ENCODE measurements at regions not wholly inside any gene's neighbourhood (a gene's known extent, or its start where the extent isn't known, plus 50 kb on each side); places are given as distances from the start of the nearest gene placed in this dataset.

DNA sequence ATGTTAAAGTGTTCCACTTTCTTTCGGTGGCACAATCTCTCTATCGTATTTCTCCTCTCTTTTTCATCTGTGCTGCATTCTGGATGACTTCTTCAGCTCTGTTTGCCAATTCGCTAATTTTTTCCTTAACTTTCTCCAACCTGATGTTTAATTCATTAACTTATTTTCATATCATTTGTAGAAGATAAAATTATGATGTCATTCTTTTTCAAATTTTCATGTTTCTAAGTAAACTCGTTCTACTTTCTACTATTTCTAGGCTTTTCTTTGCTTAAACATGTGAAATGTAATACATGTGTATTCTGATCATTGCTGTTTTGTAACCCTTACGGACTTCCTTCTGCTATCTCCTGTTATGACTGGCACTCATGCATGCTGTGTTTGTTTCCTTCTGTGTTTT, 648.4 kb downstream of the QKI start:
- no peaks in the 10 kb centered on the region for H3K36me3 ChIP-seq (ENCODE audit: control insufficient read depth in 2 of 2, extremely low read depth in 1 of 2, insufficient read depth in 2 of 2, low read length in 2 of 2)
- no peak for FAIRE-seq
- TF ChIP-seq CTCF (optimal IDR thresholded peaks at IDR 0.05 in 1 of 3, IDR thresholded peaks at IDR 0.05 in 1 of 3, conservative IDR thresholded peaks at IDR 0.05 in 1 of 3; ENCODE audit: extremely low read depth in 1 of 3, insufficient read depth in 2 of 3, low read length in 3 of 3) (no peak), EZH2 (IDR thresholded peaks at IDR 0.05; ENCODE audit: low read length) (no peak)
- no peaks in the 10 kb centered on the region for H3K27me3 ChIP-seq (ENCODE audit: control insufficient read depth, extremely low read depth, insufficient read depth, low read length)
- dilution Hi-C loops (cut with MboI; ENCODE audit: extremely low pct_ligation_motif_present, low sequenced_read_pairs): no loop called here
- H2AFZ ChIP-seq (ENCODE audit: control insufficient read depth, low read length): no peak overlapping the region
- H3K9me1 ChIP-seq (ENCODE audit: control insufficient read depth, extremely low read depth, insufficient read depth, low read length): no peaks in the 10 kb centered on the region
- H3K27ac ChIP-seq (ENCODE audit: control insufficient read depth, insufficient read depth, low read length): no peak overlapping the region
- no peak overlapping the region for H3K9ac ChIP-seq (ENCODE audit: control insufficient read depth, extremely low read depth, insufficient read depth, low read length)
- H4K20me1 ChIP-seq (ENCODE audit: control insufficient read depth, extremely low read depth, insufficient read depth, low read length): no peaks in the 10 kb centered on the region
- DNase-seq (ENCODE audit: low read depth, low spot score): no peak
- no peaks in the 10 kb centered on the region for H3K9me3 ChIP-seq (ENCODE audit: control insufficient read depth, low read depth, low read length)
- no peaks in the 10 kb centered on the region for H3K79me2 ChIP-seq (ENCODE audit: control insufficient read depth, insufficient read depth, low read length)
- H3K4me1 ChIP-seq (ENCODE audit: control insufficient read depth, extremely low read depth, insufficient read depth, low read length): no peaks in the 10 kb centered on the region
- H3K4me3 ChIP-seq (ENCODE audit: control insufficient read depth in 2 of 3, extremely low read depth in 1 of 3, insufficient read depth in 2 of 3, low read depth in 1 of 3, low read length in 3 of 3): no peak overlapping the region
- H3K4me2 ChIP-seq (ENCODE audit: control insufficient read depth, extremely low read depth, insufficient read depth, low read depth, low read length): no peak overlapping the region

DNA sequence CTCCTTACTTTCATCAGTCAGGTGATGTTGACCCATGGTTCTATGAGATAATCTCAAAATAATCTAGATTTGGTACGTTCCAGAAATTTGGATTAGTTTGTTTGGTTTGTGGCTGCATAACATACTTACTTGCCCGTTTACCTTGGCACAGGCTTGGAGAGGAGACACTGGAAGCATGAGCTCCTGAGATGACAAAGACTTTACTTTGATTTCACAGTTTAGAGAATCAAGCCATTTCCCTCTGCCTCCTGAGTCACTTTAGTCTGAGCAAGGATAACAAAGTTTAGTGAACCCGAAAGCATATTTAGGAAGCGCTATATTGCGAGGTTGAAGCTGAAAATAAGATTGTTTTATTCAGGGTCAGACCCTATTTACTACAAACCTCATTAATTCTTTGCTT, 643.4 kb downstream of the QKI start:
- dilution Hi-C loops (cut with MboI; ENCODE audit: extremely low pct_ligation_motif_present, low sequenced_read_pairs): no loop called here
- Histone ChIP-seq H3K27ac (ENCODE audit: control insufficient read depth, insufficient read depth, low read length) (no peak overlapping the region), H4K20me1 (ENCODE audit: control insufficient read depth, extremely low read depth, insufficient read depth, low read length) (no peaks in the 10 kb centered on the region), H3K4me2 (ENCODE audit: control insufficient read depth, extremely low read depth, insufficient read depth, low read depth, low read length) (no peak overlapping the region), H3K79me2 (ENCODE audit: control insufficient read depth, insufficient read depth, low read length) (no peaks in the 10 kb centered on the region), H3K9me3 (ENCODE audit: control insufficient read depth, low read depth, low read length) (peaks cover 2% of the 10 kb centered on the region), H3K9me1 (ENCODE audit: control insufficient read depth, extremely low read depth, insufficient read depth, low read length) (no peaks in the 10 kb centered on the region), H3K36me3 (ENCODE audit: control insufficient read depth in 2 of 2, extremely low read depth in 1 of 2, insufficient read depth in 2 of 2, low read length in 2 of 2) (no peaks in the 10 kb centered on the region), H3K4me1 (ENCODE audit: control insufficient read depth, extremely low read depth, insufficient read depth, low read length) (no peaks in the 10 kb centered on the region), H3K4me3 (ENCODE audit: control insufficient read depth in 2 of 3, extremely low read depth in 1 of 3, insufficient read depth in 2 of 3, low read depth in 1 of 3, low read length in 3 of 3) (no peak overlapping the region), H3K9ac (ENCODE audit: control insufficient read depth, extremely low read depth, insufficient read depth, low read length) (no peak overlapping the region), H3K27me3 (ENCODE audit: control insufficient read depth, extremely low read depth, insufficient read depth, low read length) (no peaks in the 10 kb centered on the region), H2AFZ (ENCODE audit: control insufficient read depth, low read length) (no peak overlapping the region)
- FAIRE-seq (no peak), DNase-seq (ENCODE audit: low read depth, low spot score) (no peak)
- TF ChIP-seq EZH2 (IDR thresholded peaks at IDR 0.05; ENCODE audit: low read length): no peak
- TF ChIP-seq CTCF (optimal IDR thresholded peaks at IDR 0.05 in 1 of 3, IDR thresholded peaks at IDR 0.05 in 1 of 3, conservative IDR thresholded peaks at IDR 0.05 in 1 of 3; ENCODE audit: extremely low read depth in 1 of 3, insufficient read depth in 2 of 3, low read length in 3 of 3): no peak

Measured in keratinocyte (primary cell).